ENCODE measurements at regions not wholly inside any gene's neighbourhood (a gene's known extent, or its start where the extent isn't known, plus 50 kb on each side); places are given as distances from the start of the nearest gene placed in this dataset.

DNA sequence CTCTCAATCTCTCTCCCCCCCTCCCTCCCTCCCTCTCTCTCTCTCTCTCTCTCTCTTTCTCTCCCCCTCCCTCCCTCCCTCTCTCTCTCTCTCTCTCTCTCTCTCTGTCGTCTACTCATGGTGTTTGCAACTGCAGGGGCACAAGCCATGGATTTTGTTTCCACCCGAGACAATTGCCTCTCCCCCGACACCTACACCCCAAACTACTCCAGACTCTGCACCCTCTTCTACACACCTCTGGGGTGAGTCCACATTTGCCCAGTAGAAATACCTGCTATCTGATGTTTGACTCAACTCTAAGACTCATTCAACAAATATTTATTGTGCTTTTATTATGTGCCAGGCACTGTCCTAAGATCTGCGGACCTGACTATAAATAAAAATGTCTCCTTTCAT, 93.7 kb downstream of the TMEM17 start:
- H3K36me3 ChIP-seq (ENCODE audit: control insufficient read depth, insufficient read depth, low read length): no peaks in the 10 kb centered on the region
- no peak overlapping the region for H3K27ac ChIP-seq (ENCODE audit: low read length)
- POLR2A ChIA-PET: no interaction called here
- TF ChIP-seq, protein P1, sequence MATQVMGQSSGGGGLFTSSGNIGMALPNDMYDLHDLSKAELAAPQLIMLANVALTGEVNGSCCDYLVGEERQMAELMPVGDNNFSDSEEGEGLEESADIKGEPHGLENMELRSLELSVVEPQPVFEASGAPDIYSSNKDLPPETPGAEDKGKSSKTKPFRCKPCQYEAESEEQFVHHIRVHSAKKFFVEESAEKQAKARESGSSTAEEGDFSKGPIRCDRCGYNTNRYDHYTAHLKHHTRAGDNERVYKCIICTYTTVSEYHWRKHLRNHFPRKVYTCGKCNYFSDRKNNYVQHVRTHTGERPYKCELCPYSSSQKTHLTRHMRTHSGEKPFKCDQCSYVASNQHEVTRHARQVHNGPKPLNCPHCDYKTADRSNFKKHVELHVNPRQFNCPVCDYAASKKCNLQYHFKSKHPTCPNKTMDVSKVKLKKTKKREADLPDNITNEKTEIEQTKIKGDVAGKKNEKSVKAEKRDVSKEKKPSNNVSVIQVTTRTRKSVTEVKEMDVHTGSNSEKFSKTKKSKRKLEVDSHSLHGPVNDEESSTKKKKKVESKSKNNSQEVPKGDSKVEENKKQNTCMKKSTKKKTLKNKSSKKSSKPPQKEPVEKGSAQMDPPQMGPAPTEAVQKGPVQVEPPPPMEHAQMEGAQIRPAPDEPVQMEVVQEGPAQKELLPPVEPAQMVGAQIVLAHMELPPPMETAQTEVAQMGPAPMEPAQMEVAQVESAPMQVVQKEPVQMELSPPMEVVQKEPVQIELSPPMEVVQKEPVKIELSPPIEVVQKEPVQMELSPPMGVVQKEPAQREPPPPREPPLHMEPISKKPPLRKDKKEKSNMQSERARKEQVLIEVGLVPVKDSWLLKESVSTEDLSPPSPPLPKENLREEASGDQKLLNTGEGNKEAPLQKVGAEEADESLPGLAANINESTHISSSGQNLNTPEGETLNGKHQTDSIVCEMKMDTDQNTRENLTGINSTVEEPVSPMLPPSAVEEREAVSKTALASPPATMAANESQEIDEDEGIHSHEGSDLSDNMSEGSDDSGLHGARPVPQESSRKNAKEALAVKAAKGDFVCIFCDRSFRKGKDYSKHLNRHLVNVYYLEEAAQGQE (IDR thresholded peaks at IDR 0.05; ENCODE audit: insufficient read depth in 1 of 2, low read depth in 2 of 2, low read length in 1 of 2): no peak
- TF ChIP-seq, protein P2, sequence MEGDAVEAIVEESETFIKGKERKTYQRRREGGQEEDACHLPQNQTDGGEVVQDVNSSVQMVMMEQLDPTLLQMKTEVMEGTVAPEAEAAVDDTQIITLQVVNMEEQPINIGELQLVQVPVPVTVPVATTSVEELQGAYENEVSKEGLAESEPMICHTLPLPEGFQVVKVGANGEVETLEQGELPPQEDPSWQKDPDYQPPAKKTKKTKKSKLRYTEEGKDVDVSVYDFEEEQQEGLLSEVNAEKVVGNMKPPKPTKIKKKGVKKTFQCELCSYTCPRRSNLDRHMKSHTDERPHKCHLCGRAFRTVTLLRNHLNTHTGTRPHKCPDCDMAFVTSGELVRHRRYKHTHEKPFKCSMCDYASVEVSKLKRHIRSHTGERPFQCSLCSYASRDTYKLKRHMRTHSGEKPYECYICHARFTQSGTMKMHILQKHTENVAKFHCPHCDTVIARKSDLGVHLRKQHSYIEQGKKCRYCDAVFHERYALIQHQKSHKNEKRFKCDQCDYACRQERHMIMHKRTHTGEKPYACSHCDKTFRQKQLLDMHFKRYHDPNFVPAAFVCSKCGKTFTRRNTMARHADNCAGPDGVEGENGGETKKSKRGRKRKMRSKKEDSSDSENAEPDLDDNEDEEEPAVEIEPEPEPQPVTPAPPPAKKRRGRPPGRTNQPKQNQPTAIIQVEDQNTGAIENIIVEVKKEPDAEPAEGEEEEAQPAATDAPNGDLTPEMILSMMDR (IDR thresholded peaks at IDR 0.05): peak; percentile 25; the same call in 1 of the 2 replicates
- no peak for TF ChIP-seq TCF7L2 (IDR thresholded peaks at IDR 0.05; ENCODE audit: low read depth, low read length)
- H3K9me3 ChIP-seq (ENCODE audit: control insufficient read depth, insufficient read depth, low read depth, low read length): no peaks in the 10 kb centered on the region
- no TSS peak for BruUV-seq (replicated peaks)
- no peaks in the 10 kb centered on the region for H3K27me3 ChIP-seq (ENCODE audit: control insufficient read depth, insufficient read depth, low read length)
- in situ Hi-C loops (cut with HindIII; ENCODE audit: low pct_unique_long_range_greater_than_20kb, low sequenced_read_pairs): no loop called here
- DNase-seq (ENCODE audit: low read depth, low spot score) (no peak), ATAC-seq (no peak)
- CTCF ChIA-PET: interaction anchor here (1.0 kb wide), 1 partner anchor 418 kb away, joined by 3 read pairs; no protein-coding TSS in a partner anchor
- no peaks in the 10 kb centered on the region for H3K4me1 ChIP-seq (ENCODE audit: control insufficient read depth, insufficient read depth, low read length)
- intact Hi-C loops (cut with micrococcal nuclease; ENCODE audit: unreplicated experiment): loop anchor here (5.0 kb wide), 3 partner anchors 215 to 495 kb away; partner anchors contain the start of gene B3GNT2
- H3K4me3 ChIP-seq (ENCODE audit: low read depth in 2 of 2, low read length in 2 of 2): no peak overlapping the region

DNA sequence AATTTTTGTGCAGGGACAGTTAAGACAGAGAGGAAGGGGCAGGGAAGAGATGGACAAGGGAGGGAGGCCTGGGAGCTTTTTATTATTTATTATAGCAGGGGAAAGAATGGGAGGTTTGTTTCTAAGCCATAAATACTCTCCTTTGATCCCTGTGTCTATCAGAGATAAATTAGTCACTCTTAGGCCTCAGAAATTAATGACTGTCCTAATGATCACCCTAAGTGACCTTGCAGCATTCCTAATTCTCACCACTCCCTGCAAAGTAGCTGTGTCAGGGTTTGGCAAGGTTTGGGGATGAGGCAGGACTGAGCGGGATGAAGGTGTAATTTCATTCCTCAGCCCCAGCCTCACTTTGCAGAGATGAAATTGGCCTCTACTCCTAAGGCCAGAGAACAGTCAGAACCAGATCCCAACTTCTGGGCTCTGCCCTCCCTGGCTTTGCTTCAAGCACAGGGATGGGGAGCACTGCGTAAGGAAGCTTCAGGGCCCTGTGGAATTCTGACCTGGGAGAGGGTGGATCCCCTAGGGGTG, 95.0 kb downstream of the TMEM17 start:
- no peak for TF ChIP-seq POLR2AphosphoS5 (IDR thresholded peaks at IDR 0.05; ENCODE audit: low read depth, low read length)
- TF ChIP-seq, protein P2 (IDR thresholded peaks at IDR 0.05): no peak
- TF ChIP-seq, protein P1 (IDR thresholded peaks at IDR 0.05; ENCODE audit: insufficient read depth in 1 of 2, low read depth in 2 of 2, low read length in 1 of 2): no peak
- TF ChIP-seq TCF7L2 (IDR thresholded peaks at IDR 0.05; ENCODE audit: low read depth, low read length): no peak
- no peak for TF ChIP-seq SIN3A (IDR thresholded peaks at IDR 0.05; ENCODE audit: borderline replicate concordance, insufficient read depth, low read depth, low read length)
- Histone ChIP-seq H3K36me3 (ENCODE audit: control insufficient read depth, insufficient read depth, low read length) (no peaks in the 10 kb centered on the region), H3K4me3 (ENCODE audit: low read depth in 2 of 2, low read length in 2 of 2) (no peak overlapping the region), H3K9me3 (ENCODE audit: control insufficient read depth, insufficient read depth, low read depth, low read length) (no peaks in the 10 kb centered on the region), H3K27me3 (ENCODE audit: control insufficient read depth, insufficient read depth, low read length) (no peaks in the 10 kb centered on the region), H3K27ac (ENCODE audit: low read length) (no peak overlapping the region), H3K4me1 (ENCODE audit: control insufficient read depth, insufficient read depth, low read length) (no peaks in the 10 kb centered on the region)
- in situ Hi-C loops (cut with HindIII; ENCODE audit: low pct_unique_long_range_greater_than_20kb, low sequenced_read_pairs) (no loop called here), intact Hi-C loops (cut with micrococcal nuclease; ENCODE audit: unreplicated experiment) (loop anchor here (5.0 kb wide), 3 partner anchors 214 to 494 kb away; partner anchors contain the start of gene B3GNT2)
- ChIA-PET CTCF (no interaction called here), POLR2A (no interaction called here)
- no TSS peak for BruUV-seq (replicated peaks)
- no peak for DNase-seq (ENCODE audit: low read depth, low spot score)
- no peak for ATAC-seq

All from Panc1 (cell line).